ENCODE measurements at regions not wholly inside any gene's neighbourhood (a gene's known extent, or its start where the extent isn't known, plus 50 kb on each side); places are given as distances from the start of the nearest gene placed in this dataset.
"Not testable (repeated sequence)": the region's sequence is repeated elsewhere in the genome, so short reads cannot be mapped to it uniquely, and the experiment has no call there.

DNA sequence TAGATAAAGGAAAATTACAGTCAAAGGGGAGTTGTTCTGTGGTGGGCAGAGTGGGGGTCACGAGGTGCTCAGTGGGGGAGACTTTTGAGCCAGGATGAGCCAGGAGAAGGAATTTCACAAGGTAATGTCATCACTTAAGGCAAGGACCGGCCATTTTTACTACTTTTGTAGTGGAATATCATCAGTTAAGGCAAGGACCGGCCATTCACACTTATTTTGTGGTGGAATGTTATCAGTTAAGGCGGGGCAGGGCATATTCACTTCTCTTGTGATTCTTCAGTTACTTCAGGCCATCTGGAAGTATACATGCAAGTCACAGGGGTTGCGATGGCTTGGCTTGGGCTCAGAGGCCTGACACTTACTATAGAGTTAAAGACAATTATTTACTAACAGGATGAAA is 129.9 kb upstream of the MYO10 start:
- H3K9ac ChIP-seq (ENCODE audit: insufficient read depth in 1 of 2, low read depth in 2 of 2, low read length in 2 of 2); BruUV-seq (replicated peaks); H3K9me3 ChIP-seq (replicated peaks; ENCODE audit: control insufficient read depth, insufficient read depth, low read depth, low read length); H3K4me3 ChIP-seq; H3K4me2 ChIP-seq (ENCODE audit: insufficient read depth, low read length); CTCF ChIA-PET (ENCODE audit: low intra/inter-chr PET ratio); POLR2A ChIA-PET; H2AFZ ChIP-seq (ENCODE audit: low read depth, low read length); H3K9me1 ChIP-seq (ENCODE audit: control insufficient read depth, insufficient read depth, low read length); FAIRE-seq; intact Hi-C loops (cut with micrococcal nuclease); H3K27me3 ChIP-seq (ENCODE audit: control insufficient read depth in 2 of 2, insufficient read depth in 2 of 2, low read length in 2 of 2); H4K20me1 ChIP-seq (replicated peaks; ENCODE audit: control insufficient read depth, insufficient read depth, low read length); H3K36me3 ChIP-seq (ENCODE audit: control insufficient read depth, insufficient read depth, low read length); H3K79me2 ChIP-seq (ENCODE audit: control insufficient read depth, insufficient read depth, low read length); H3K27ac ChIP-seq (ENCODE audit: extremely low read depth, low read depth, low read length); in situ Hi-C loops (cut with MboI); ATAC-seq; DNase-seq (ENCODE audit: extremely low read depth in 1 of 4, low spot score in 3 of 4): not testable (repeated sequence)
- WGBS (ENCODE audit: insufficient coverage, low coverage, missing lambda C conversion rate), result 2% methylated on average over 5 of the region's 5 CpGs
- H3K4me1 ChIP-seq (replicated peaks in 1 of 2; ENCODE audit: control insufficient read depth in 2 of 2, insufficient read depth in 2 of 2, low read length in 2 of 2), result peaks cover 2 to 11% of the 10 kb centered on the region in 2 experiments; a peak in 2 of 5 replicates

- POLR2A ChIA-PET, result no interaction called here
- Histone ChIP-seq H4K20me1 (replicated peaks; ENCODE audit: control insufficient read depth, insufficient read depth, low read length) (no peaks in the 10 kb centered on the region), H3K27ac (ENCODE audit: extremely low read depth, low read depth, low read length) (no peak overlapping the region), H3K4me1 (replicated peaks in 1 of 2; ENCODE audit: control insufficient read depth in 2 of 2, insufficient read depth in 2 of 2, low read length in 2 of 2) (peaks cover 2 to 5% of the 10 kb centered on the region in 2 experiments; a peak in 1 of 5 replicates), H3K4me2 (ENCODE audit: insufficient read depth, low read length) (no peak overlapping the region), H3K36me3 (ENCODE audit: control insufficient read depth, insufficient read depth, low read length) (no peaks in the 10 kb centered on the region), H3K9me1 (ENCODE audit: control insufficient read depth, insufficient read depth, low read length) (no peaks in the 10 kb centered on the region), H3K4me3 (no peak overlapping the region), H2AFZ (ENCODE audit: low read depth, low read length) (no peak overlapping the region), H3K9me3 (replicated peaks; ENCODE audit: control insufficient read depth, insufficient read depth, low read depth, low read length) (no peaks in the 10 kb centered on the region), H3K9ac (ENCODE audit: insufficient read depth in 1 of 2, low read depth in 2 of 2, low read length in 2 of 2) (no peak overlapping the region), H3K79me2 (ENCODE audit: control insufficient read depth, insufficient read depth, low read length) (no peaks in the 10 kb centered on the region), H3K27me3 (ENCODE audit: control insufficient read depth in 2 of 2, insufficient read depth in 2 of 2, low read length in 2 of 2) (no peaks in the 10 kb centered on the region)
- ATAC-seq (no peak), FAIRE-seq (no peak), DNase-seq (ENCODE audit: extremely low read depth in 1 of 4, low spot score in 3 of 4) (no peak)
- intact Hi-C loops (cut with micrococcal nuclease) (no loop called here), in situ Hi-C loops (cut with MboI) (no loop called here)
- BruUV-seq (replicated peaks), result no TSS peak
- CTCF ChIA-PET (ENCODE audit: low intra/inter-chr PET ratio), result no interaction called here
- 1% methylated on average over 8 of the region's 8 CpGs for WGBS (ENCODE audit: insufficient coverage, low coverage, missing lambda C conversion rate)
- TF ChIP-seq ZNF407 (IDR thresholded peaks at IDR 0.05; ENCODE audit: low read depth), result no peak
- no peak for TF ChIP-seq TBP (optimal IDR thresholded peaks at IDR 0.05; ENCODE audit: low read depth, low read length)
- TF ChIP-seq ZNF134 (CRISPR knock-in tag; conservative IDR thresholded peaks at IDR 0.05), result no peak
- no peak for TF ChIP-seq SUPT5H (IDR thresholded peaks at IDR 0.05)
- TF ChIP-seq ZKSCAN8 (CRISPR knock-in tag; IDR thresholded peaks at IDR 0.05), result no peak
- TF ChIP-seq TAF15 (IDR thresholded peaks at IDR 0.05; ENCODE audit: low read depth, low read length), result no peak
- TF ChIP-seq HMG20B (CRISPR knock-in tag; IDR thresholded peaks at IDR 0.05), result no peak
These were observed 131.7 kb upstream of the MYO10 start for GRCh38 chr5:17067657-17068392.
